Lower leg skin (tissue), 4 donors: ENCODE measurements at regions not wholly inside any gene's neighbourhood (a gene's known extent, or its start where the extent isn't known, plus 50 kb on each side); places are given as distances from the start of the nearest gene placed in this dataset.
"Not testable (repeated sequence)": the region's sequence is repeated elsewhere in the genome, so short reads cannot be mapped to it uniquely, and the experiment has no call there.

Experiments used
- DNase-seq, 2 donors: peaks; one replicate each; pipeline ENCODE4 v3.0.0-alpha.2; 2019; ENCODE audit warnings: low spot score in 2 of 2
- H3K4me3 ChIP-seq: fragments of 200-600 bp; sonication (generic); 2 replicates; pipeline ENCODE4 v1.5.1; 2017; ENCODE audit warnings: mild to moderate bottlenecking, low read depth; ENCODE audit not compliant: poor library complexity, severe bottlenecking
- POLR2A ChIP-seq, 2 donors: fragments of 450-650 bp; IDR thresholded peaks; one replicate each; pipeline ENCODE4 v1.6.1; 2016 to 2017; ENCODE audit warnings: antibody characterized with exemption in 2 of 2, mild to moderate bottlenecking in 1 of 2, moderate library complexity in 1 of 2
- WGBS, 2 donors: methylation state at CpG; one replicate each; pipeline ENCODE4 v1.1.5; 2018; 5-methylcytosine and 5-hydroxymethylcytosine counted together
- intact Hi-C: fragments of 100-400 bp; cut with DNase I; formaldehyde crosslinking; loops from one replicate; pipeline ENCODE4 v1.15.0; 2023; ENCODE audit warnings: low total_unique reads
- TF ChIP-seq, protein P1 (sequence below), 3 donors: fragments of 450-650 bp; IDR thresholded peaks; one replicate each; pipeline ENCODE4 v1.5.1; 2016; ENCODE audit warnings: antibody characterized with exemption in 3 of 3, mild to moderate bottlenecking in 3 of 3, moderate library complexity in 2 of 3

- TF ChIP-seq, protein P1, sequence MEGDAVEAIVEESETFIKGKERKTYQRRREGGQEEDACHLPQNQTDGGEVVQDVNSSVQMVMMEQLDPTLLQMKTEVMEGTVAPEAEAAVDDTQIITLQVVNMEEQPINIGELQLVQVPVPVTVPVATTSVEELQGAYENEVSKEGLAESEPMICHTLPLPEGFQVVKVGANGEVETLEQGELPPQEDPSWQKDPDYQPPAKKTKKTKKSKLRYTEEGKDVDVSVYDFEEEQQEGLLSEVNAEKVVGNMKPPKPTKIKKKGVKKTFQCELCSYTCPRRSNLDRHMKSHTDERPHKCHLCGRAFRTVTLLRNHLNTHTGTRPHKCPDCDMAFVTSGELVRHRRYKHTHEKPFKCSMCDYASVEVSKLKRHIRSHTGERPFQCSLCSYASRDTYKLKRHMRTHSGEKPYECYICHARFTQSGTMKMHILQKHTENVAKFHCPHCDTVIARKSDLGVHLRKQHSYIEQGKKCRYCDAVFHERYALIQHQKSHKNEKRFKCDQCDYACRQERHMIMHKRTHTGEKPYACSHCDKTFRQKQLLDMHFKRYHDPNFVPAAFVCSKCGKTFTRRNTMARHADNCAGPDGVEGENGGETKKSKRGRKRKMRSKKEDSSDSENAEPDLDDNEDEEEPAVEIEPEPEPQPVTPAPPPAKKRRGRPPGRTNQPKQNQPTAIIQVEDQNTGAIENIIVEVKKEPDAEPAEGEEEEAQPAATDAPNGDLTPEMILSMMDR (IDR thresholded peaks at IDR 0.05): no peak
- no peak for TF ChIP-seq POLR2A (IDR thresholded peaks at IDR 0.05)
- WGBS, 2 donors: 82 to 88% methylated on average over 2 of the region's 2 CpGs
- DNase-seq: no peak
- H3K4me3 ChIP-seq: no peak overlapping the region
- intact Hi-C loops: no loop called here
Observed at GRCh38 chr6:37078814-37079213, 73.4 kb downstream of the FGD2 start.

DNA sequence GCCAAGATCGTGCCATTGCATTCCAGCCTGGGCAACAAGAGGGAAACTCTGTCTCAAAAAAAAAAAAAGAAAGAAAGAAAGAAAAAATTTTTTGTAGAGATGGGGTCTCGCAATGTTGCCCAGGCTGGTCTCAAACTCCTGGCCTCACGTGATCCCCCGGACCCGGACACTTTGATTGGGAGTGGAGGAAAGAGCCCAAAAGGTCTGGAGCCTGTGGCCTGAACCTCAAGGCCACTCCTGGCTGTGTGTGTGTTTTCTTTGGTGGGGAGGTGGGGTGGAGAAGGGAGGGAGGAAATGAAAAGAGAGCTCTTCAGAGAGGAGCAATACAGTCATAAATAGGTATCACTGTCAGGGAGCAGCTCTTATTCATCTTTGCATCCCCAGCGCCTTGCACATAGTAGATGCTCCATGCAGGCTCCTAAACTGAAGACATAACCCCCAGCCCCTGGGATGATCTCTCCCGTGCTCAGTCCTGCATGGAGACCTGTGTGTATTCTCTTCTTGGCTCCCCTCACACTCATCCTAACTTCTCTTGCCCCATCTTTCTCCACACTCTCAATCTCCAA, 75.7 kb downstream of the FGD2 start:
- intact Hi-C loops: no loop called here
- H3K4me3 ChIP-seq: no peak overlapping the region
- no peak for DNase-seq
- WGBS, 2 donors: 84% methylated on average over 7 of the region's 7 CpGs
- no peak for TF ChIP-seq POLR2A (IDR thresholded peaks at IDR 0.05)
- TF ChIP-seq, protein P1 (IDR thresholded peaks at IDR 0.05): no peak

DNA sequence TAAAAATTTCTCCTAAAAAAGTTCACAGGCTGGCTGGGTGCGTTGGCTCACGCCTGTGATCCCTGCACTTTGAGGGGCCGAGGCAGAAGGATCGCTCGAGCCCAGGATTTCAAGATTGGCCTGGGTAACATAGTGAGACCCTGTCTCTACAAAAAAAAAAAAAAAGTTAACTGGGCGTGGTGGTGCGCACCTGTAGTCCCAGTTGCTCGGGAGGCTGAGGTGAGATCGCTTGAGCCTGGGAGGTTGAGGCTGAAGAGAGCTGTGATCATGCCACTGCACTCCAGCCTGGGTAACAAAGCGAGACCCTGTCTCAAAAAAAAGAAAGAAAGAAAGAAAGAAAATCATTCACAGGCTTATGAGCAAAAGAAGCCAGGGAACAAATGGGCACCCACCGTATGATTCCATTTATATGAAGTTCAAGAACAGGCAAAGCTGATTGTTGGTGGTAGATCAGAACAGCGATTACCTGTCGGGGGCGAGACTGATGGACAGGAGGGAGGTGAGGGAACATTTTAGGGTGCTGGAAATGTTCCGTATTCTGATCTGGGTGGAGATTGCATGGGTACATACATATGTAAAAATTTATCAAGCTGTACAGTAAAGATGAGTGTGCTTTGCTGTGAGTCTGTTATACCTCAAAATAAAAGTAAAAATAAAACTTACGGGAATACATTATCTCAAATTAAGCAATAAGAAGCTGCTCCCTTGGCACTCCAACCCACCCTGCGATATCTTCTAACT, 77.1 kb downstream of the FGD2 start:
- no peak overlapping the region for H3K4me3 ChIP-seq
- intact Hi-C loops: no loop called here
- 80 to 89% methylated on average over 17 of the region's 17 CpGs for WGBS, 2 donors
- no peak for TF ChIP-seq POLR2A (IDR thresholded peaks at IDR 0.05)
- TF ChIP-seq, protein P1 (IDR thresholded peaks at IDR 0.05): no peak
- no peak for DNase-seq

- DNase-seq: peak; percentile 66 to 91
- 47 to 58% methylated on average over 14 of the region's 14 CpGs for WGBS, 2 donors
- TF ChIP-seq, protein P1 (IDR thresholded peaks at IDR 0.05): peak in 1 of 3 donors; percentile 93
- no peak for TF ChIP-seq POLR2A (IDR thresholded peaks at IDR 0.05)
- H3K4me3 ChIP-seq: no peak overlapping the region
- intact Hi-C loops: no loop called here
Observed at GRCh38 chr6:37083243-37084138, 78.0 kb downstream of the FGD2 start.

DNA sequence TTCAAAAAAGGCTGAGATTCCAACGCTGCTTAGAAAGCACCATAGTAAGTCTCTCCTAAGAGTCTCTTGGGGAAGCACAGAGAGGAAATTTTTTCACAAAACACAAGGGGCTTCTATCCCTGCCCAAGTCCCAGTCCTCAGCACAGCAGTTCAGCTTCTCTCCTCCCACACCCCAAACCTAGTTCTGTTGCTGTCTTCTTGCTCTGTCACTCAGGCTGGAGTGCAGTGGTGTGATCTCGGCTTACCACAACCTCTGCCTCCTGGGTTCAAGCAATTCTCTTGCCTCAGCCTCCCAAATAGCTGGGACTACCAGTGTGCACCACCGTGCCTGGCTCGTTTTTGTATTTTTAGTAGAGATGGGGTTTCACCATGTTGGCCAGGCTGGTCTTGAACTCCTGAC, 79.2 kb downstream of the FGD2 start:
- intact Hi-C loops, H3K4me3 ChIP-seq, DNase-seq: not testable (repeated sequence)
- WGBS, 2 donors: 90% methylated on average over 4 of the region's 4 CpGs

DNA sequence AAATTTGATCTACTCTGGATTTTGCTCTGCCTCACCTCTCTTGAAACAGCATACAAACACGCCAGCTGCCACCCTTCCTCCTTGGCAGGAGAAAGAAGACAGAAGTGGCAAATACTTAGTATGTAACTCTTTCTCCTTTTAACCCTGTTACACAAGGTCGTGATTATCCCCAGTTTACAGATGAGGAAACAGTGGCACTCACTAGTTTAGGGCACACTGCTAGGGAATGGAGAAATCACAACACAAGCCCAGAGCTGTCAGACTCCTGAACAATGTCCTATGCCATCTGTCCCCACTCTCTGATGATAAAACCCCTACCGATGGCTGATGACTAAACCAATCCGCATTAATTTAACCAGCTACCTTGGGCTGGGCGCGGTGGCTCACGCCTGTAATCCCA, 79.7 kb downstream of the FGD2 start:
- TF ChIP-seq, protein P1 (IDR thresholded peaks at IDR 0.05): no peak
- TF ChIP-seq POLR2A (IDR thresholded peaks at IDR 0.05): no peak
- 80 to 82% methylated on average over 7 of the region's 7 CpGs for WGBS, 2 donors
- no peak overlapping the region for H3K4me3 ChIP-seq
- no peak for DNase-seq
- intact Hi-C loops: no loop called here
